ENCODE measurements at regions not wholly inside any gene's neighbourhood (a gene's known extent, or its start where the extent isn't known, plus 50 kb on each side); places are given as distances from the start of the nearest gene placed in this dataset.
"Not testable (repeated sequence)": the region's sequence is repeated elsewhere in the genome, so short reads cannot be mapped to it uniquely, and the experiment has no call there.

GRCh38 chr4:58871509-58871908 is 1761.3 kb upstream of the IGFBP7 start:
- TF ChIP-seq CTCF (conservative IDR thresholded peaks at IDR 0.05; ENCODE audit: low read depth, low read length), result no peak
- no peak for DNase-seq (ENCODE audit: low read depth)
- no peak overlapping the region for H3K4me3 ChIP-seq (ENCODE audit: low read depth, low read length)

- no peak overlapping the region for H3K4me3 ChIP-seq (ENCODE audit: low read depth, low read length)
- no peak for TF ChIP-seq CTCF (conservative IDR thresholded peaks at IDR 0.05; ENCODE audit: low read depth, low read length)
- no peak for DNase-seq (ENCODE audit: low read depth)
Measured at GRCh38 chr4:58849026-58849425, 1738.8 kb upstream of the IGFBP7 start.

- no peak overlapping the region for H3K4me3 ChIP-seq (ENCODE audit: low read depth, low read length)
- DNase-seq (ENCODE audit: low read depth), result no peak
- no peak for TF ChIP-seq CTCF (conservative IDR thresholded peaks at IDR 0.05; ENCODE audit: low read depth, low read length)
Measured at GRCh38 chr4:58843455-58843854, 1733.3 kb upstream of the IGFBP7 start.

GRCh38 chr4:58833126-58833525 is 1722.9 kb upstream of the IGFBP7 start:
- H3K4me3 ChIP-seq (ENCODE audit: low read depth, low read length), result no peak overlapping the region
- no peak for TF ChIP-seq CTCF (conservative IDR thresholded peaks at IDR 0.05; ENCODE audit: low read depth, low read length)
- DNase-seq (ENCODE audit: low read depth), result no peak

- no peak overlapping the region for H3K4me3 ChIP-seq (ENCODE audit: low read depth, low read length)
- DNase-seq (ENCODE audit: low read depth), result no peak
- no peak for TF ChIP-seq CTCF (conservative IDR thresholded peaks at IDR 0.05; ENCODE audit: low read depth, low read length)
Measured at GRCh38 chr4:58825278-58825677, 1715.1 kb upstream of the IGFBP7 start.

- DNase-seq (ENCODE audit: low read depth), result not testable (repeated sequence)
Measured at GRCh38 chr4:58818560-58818959, 1708.4 kb upstream of the IGFBP7 start.

GRCh38 chr4:58809948-58810347 is 1699.8 kb upstream of the IGFBP7 start:
- TF ChIP-seq CTCF (conservative IDR thresholded peaks at IDR 0.05; ENCODE audit: low read depth, low read length), result no peak
- peak; percentile 21 for DNase-seq (ENCODE audit: low read depth)
- H3K4me3 ChIP-seq (ENCODE audit: low read depth, low read length), result no peak overlapping the region

More at GRCh38 chr4:58818560-58818959, 1708.4 kb upstream of the IGFBP7 start:
- H3K4me3 ChIP-seq (ENCODE audit: low read depth, low read length), result not testable (repeated sequence)

GRCh38 chr4:58809366-58809765 is 1699.2 kb upstream of the IGFBP7 start:
- TF ChIP-seq CTCF (conservative IDR thresholded peaks at IDR 0.05; ENCODE audit: low read depth, low read length), result no peak
- no peak overlapping the region for H3K4me3 ChIP-seq (ENCODE audit: low read depth, low read length)
- peak; percentile 61 for DNase-seq (ENCODE audit: low read depth)
